H9 (cell line): ENCODE measurements at regions not wholly inside any gene's neighbourhood (a gene's known extent, or its start where the extent isn't known, plus 50 kb on each side); places are given as distances from the start of the nearest gene placed in this dataset.

Experiments
- DNase-seq: peaks from one replicate; pipeline ENCODE4 v3.0.0-alpha.2; 2017
- H2AFZ ChIP-seq: one replicate; pipeline ENCODE4 v1.6.1; 2013; ENCODE audit warnings: mild to moderate bottlenecking, low read length, control low read depth, moderate library complexity
- H2AK5ac ChIP-seq: 2 replicates; pipeline ENCODE4 v1.6.1; 2013; ENCODE audit warnings: low read length, control low read depth, mixed read lengths; ENCODE audit not compliant: insufficient read length
- H2BK120ac ChIP-seq: one replicate; pipeline ENCODE4 v1.6.1; 2013; ENCODE audit warnings: low read depth, mild to moderate bottlenecking, low read length, control low read depth, inconsistent platforms; ENCODE audit not compliant: poor library complexity, severe bottlenecking
- H2BK12ac ChIP-seq: 2 replicates; pipeline ENCODE4 v1.6.1; 2013; ENCODE audit warnings: low read length, control low read depth, mixed read lengths, low read depth; ENCODE audit not compliant: insufficient read length
- H2BK15ac ChIP-seq: 2 replicates; pipeline ENCODE4 v1.6.1; 2013; ENCODE audit warnings: low read depth, low read length, control low read depth
- H2BK20ac ChIP-seq: one replicate; pipeline ENCODE4 v1.6.1; 2013; ENCODE audit warnings: low read depth, mild to moderate bottlenecking, low read length, control low read depth, inconsistent platforms; ENCODE audit not compliant: poor library complexity, severe bottlenecking
- H2BK5ac ChIP-seq: 2 replicates; pipeline ENCODE4 v1.6.1; 2013; ENCODE audit warnings: low read length, control low read depth, mixed read lengths; ENCODE audit not compliant: insufficient read length
- H3K14ac ChIP-seq: 2 replicates; pipeline ENCODE4 v1.6.1; 2013; ENCODE audit warnings: low read length, control low read depth; ENCODE audit not compliant: insufficient read depth
- H3K18ac ChIP-seq: 2 replicates; pipeline ENCODE4 v1.6.1; 2013; ENCODE audit warnings: low read depth, mild to moderate bottlenecking, mixed read lengths, low read length, control low read depth; ENCODE audit not compliant: insufficient read length
- H3K23ac ChIP-seq: 2 replicates; pipeline ENCODE4 v1.6.1; 2013; ENCODE audit warnings: low read length, control low read depth, mixed read lengths, low read depth; ENCODE audit not compliant: insufficient read length
- H3K23me2 ChIP-seq: 2 replicates; pipeline ENCODE4 v1.6.1; 2013; ENCODE audit warnings: low read depth, mild to moderate bottlenecking, mixed read lengths, low read length, control low read depth; ENCODE audit not compliant: insufficient read length, poor library complexity, severe bottlenecking
- H3K27ac ChIP-seq: 2 replicates; pipeline ENCODE4 v1.5.1; 2013; ENCODE audit warnings: low read length, control low read depth, mixed read lengths, low read depth; ENCODE audit not compliant: insufficient read length
- H3K27me3 ChIP-seq: 2 replicates; pipeline ENCODE4 v1.6.1; 2013; ENCODE audit warnings: low read length, control low read depth, inconsistent platforms; ENCODE audit not compliant: insufficient read depth
- H3K4ac ChIP-seq: 2 replicates; pipeline ENCODE4 v1.6.1; 2013; ENCODE audit warnings: low read depth, mild to moderate bottlenecking, control low read depth, inconsistent platforms, low read length, moderate library complexity
- H3K4me1 ChIP-seq: 2 replicates; pipeline ENCODE4 v1.6.1; 2013; ENCODE audit warnings: low read length, control low read depth, inconsistent platforms; ENCODE audit not compliant: insufficient read depth
- H3K4me2 ChIP-seq: 2 replicates; pipeline ENCODE4 v1.6.1; 2013; ENCODE audit warnings: low read length, control low read depth, mixed read lengths; ENCODE audit not compliant: insufficient read length, insufficient read depth
- H3K56ac ChIP-seq: 2 replicates; pipeline ENCODE4 v1.6.1; 2013; ENCODE audit warnings: low read depth, mild to moderate bottlenecking, mixed read lengths, low read length, control low read depth; ENCODE audit not compliant: insufficient read length
- H3K79me1 ChIP-seq: 2 replicates; pipeline ENCODE4 v1.6.1; 2013; ENCODE audit warnings: low read depth, mild to moderate bottlenecking, moderate library complexity, low read length, control low read depth, inconsistent platforms; ENCODE audit not compliant: insufficient read depth, poor library complexity, severe bottlenecking
- H3K79me2 ChIP-seq: 2 replicates; pipeline ENCODE4 v1.6.1; 2013; ENCODE audit warnings: low read length, control low read depth, inconsistent platforms; ENCODE audit not compliant: insufficient read depth
- H3K9ac ChIP-seq: 2 replicates; pipeline ENCODE4 v1.6.1; 2013; ENCODE audit warnings: low read length, control low read depth, mixed read lengths; ENCODE audit not compliant: insufficient read length; ENCODE audit errors: extremely low read depth
- H3K9me3 ChIP-seq: one replicate; pipeline ENCODE4 v1.6.1; 2013; ENCODE audit warnings: low read depth, low read length, inconsistent platforms; ENCODE audit not compliant: control insufficient read depth
- H3T11ph ChIP-seq: one replicate; pipeline ENCODE4 v1.6.1; 2013; ENCODE audit warnings: mild to moderate bottlenecking, low read length, control low read depth, inconsistent platforms
- H4K20me1 ChIP-seq: one replicate; pipeline ENCODE4 v1.6.1; 2013; ENCODE audit not compliant: control insufficient read depth, insufficient read length, insufficient read depth
- H4K5ac ChIP-seq: 2 replicates; pipeline ENCODE4 v1.6.1; 2013; ENCODE audit warnings: low read depth, mild to moderate bottlenecking, mixed read lengths, low read length, control low read depth; ENCODE audit not compliant: insufficient read length
- H4K8ac ChIP-seq: replicated peaks from 2 replicates; pipeline ENCODE4 v1.6.1; 2013; ENCODE audit warnings: low read length, control low read depth, mixed read lengths, low read depth; ENCODE audit not compliant: insufficient read length
- H4K91ac ChIP-seq: 2 replicates; pipeline ENCODE4 v1.6.1; 2013; ENCODE audit warnings: low read depth, mild to moderate bottlenecking, moderate library complexity, mixed read lengths, low read length, control low read depth; ENCODE audit not compliant: insufficient read length
- H3K27ac Mint-ChIP-seq, 3 experiments: 2 replicates in 2 of 3; 3 replicates in 1 of 3; pipeline ENCODE4 v1.8.0; 2020 to 2021; ENCODE audit warnings: mixed read lengths in 3 of 3, mild to moderate bottlenecking in 1 of 3, moderate library complexity in 1 of 3
- H3K27me3 Mint-ChIP-seq: 2 replicates; pipeline ENCODE4 v1.8.0; 2021; ENCODE audit warnings: low read depth, mild to moderate bottlenecking, moderate library complexity, mixed read lengths
- H3K36me3 Mint-ChIP-seq, 3 experiments: 2 replicates in 2 of 3; 3 replicates in 1 of 3; pipeline ENCODE4 v1.8.0; 2020 to 2021; ENCODE audit warnings: low read depth in 3 of 3, mixed read lengths in 3 of 3; ENCODE audit not compliant: insufficient read depth in 1 of 3
- H3K4me1 Mint-ChIP-seq, 2 experiments: 2 replicates each; pipeline ENCODE4 v1.8.0; 2020; ENCODE audit warnings: mixed read lengths in 2 of 2
- H3K4me3 Mint-ChIP-seq, 2 experiments: 2 replicates in 1 of 2; 3 replicates in 1 of 2; pipeline ENCODE4 v1.8.0; 2020 to 2021; ENCODE audit warnings: mild to moderate bottlenecking in 2 of 2, mixed read lengths in 2 of 2, moderate library complexity in 1 of 2
- H3K9me3 Mint-ChIP-seq, 2 experiments: 2 replicates in 1 of 2; 3 replicates in 1 of 2; pipeline ENCODE4 v1.8.0; 2020; ENCODE audit warnings: mild to moderate bottlenecking in 2 of 2, mixed read lengths in 2 of 2, moderate library complexity in 1 of 2
- WGBS: extraction: QIAGEN DNeasy Blood & Tissue Kit; methylation state at CpG from one replicate; pipeline ENCODE4 v1.1.7; 2013; ENCODE audit warnings: missing lambda C conversion rate, low lambda C conversion rate, mixed read lengths; ENCODE audit not compliant: insufficient read length; ENCODE audit errors: extremely low coverage; 5-methylcytosine and 5-hydroxymethylcytosine counted together
- TF ChIP-seq, protein P1 (sequence below): fragments of 200-600 bp; sonication (generic); conservative IDR thresholded peaks from 3 replicates; pipeline ENCODE4 v1.8.0; 2021; ENCODE audit warnings: antibody characterized with exemption, mild to moderate bottlenecking

DNA sequence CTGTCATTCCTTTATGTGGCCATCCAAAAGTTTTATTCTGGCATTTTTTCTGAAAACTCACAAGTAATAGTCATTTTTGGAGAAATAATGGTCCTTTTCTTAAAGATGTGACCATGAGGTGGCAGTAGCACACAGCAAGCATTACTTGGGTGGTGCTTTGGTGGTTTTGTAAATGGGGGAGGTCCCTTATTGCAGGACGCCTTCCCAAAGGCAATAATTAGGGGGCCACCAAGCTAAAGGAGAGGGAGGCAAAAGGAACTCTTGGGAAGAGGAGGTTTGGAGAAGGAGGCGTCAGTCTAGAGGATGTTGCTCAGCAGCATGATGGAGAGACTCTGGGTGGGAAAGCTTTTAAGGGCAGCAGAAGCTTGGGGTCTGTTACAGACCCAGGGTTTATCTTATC is 422.6 kb upstream of the MMS22L start:
- H4K5ac ChIP-seq = no peak overlapping the region
- H2BK120ac ChIP-seq = no peak overlapping the region
- DNase-seq = peak; percentile 45
- Mint-ChIP-seq H3K36me3 (no peaks in the 10 kb centered on the region), H3K27ac (peak overlapping the region in 2 of 3 experiments; percentile 28 to 81; a peak in 3 of 7 replicates), H3K9me3 (no peaks in the 10 kb centered on the region), H3K4me1 (peaks cover 10 to 13% of the 10 kb centered on the region in 2 experiments), H3K27me3 (no peaks in the 10 kb centered on the region), H3K4me3 (no peak overlapping the region)
- H2BK15ac ChIP-seq = no peak overlapping the region
- H4K8ac ChIP-seq = no peak overlapping the region
- no peak overlapping the region for H2BK20ac ChIP-seq
- peaks cover 2% of the 10 kb centered on the region; the same call in 1 of the 2 replicates for H3K4me1 ChIP-seq
- TF ChIP-seq, protein P1, sequence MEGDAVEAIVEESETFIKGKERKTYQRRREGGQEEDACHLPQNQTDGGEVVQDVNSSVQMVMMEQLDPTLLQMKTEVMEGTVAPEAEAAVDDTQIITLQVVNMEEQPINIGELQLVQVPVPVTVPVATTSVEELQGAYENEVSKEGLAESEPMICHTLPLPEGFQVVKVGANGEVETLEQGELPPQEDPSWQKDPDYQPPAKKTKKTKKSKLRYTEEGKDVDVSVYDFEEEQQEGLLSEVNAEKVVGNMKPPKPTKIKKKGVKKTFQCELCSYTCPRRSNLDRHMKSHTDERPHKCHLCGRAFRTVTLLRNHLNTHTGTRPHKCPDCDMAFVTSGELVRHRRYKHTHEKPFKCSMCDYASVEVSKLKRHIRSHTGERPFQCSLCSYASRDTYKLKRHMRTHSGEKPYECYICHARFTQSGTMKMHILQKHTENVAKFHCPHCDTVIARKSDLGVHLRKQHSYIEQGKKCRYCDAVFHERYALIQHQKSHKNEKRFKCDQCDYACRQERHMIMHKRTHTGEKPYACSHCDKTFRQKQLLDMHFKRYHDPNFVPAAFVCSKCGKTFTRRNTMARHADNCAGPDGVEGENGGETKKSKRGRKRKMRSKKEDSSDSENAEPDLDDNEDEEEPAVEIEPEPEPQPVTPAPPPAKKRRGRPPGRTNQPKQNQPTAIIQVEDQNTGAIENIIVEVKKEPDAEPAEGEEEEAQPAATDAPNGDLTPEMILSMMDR = peak; percentile 85
- H4K91ac ChIP-seq = no peak overlapping the region
- H3K23me2 ChIP-seq = no peaks in the 10 kb centered on the region
- H3K56ac ChIP-seq = no peak overlapping the region
- H3K27me3 ChIP-seq = no peaks in the 10 kb centered on the region
- no peak overlapping the region for H3K9ac ChIP-seq
- no peaks in the 10 kb centered on the region for H4K20me1 ChIP-seq
- no peak overlapping the region for H3K23ac ChIP-seq
- no peak overlapping the region for H3K4ac ChIP-seq
- no peak overlapping the region for H2BK12ac ChIP-seq
- no peak overlapping the region for H3K4me2 ChIP-seq
- H3K27ac ChIP-seq = no peak overlapping the region
- no CpG with 5 or more reads among the region's 2 CpGs for WGBS
- H2AFZ ChIP-seq = peak overlapping the region; percentile 83
- H3K9me3 ChIP-seq = no peaks in the 10 kb centered on the region
- H3K14ac ChIP-seq = no peak overlapping the region
- H2AK5ac ChIP-seq = no peak overlapping the region
- H3T11ph ChIP-seq = no peak overlapping the region
- H3K79me1 ChIP-seq = no peaks in the 10 kb centered on the region
- no peak overlapping the region for H2BK5ac ChIP-seq
- H3K18ac ChIP-seq = no peak overlapping the region
- no peaks in the 10 kb centered on the region for H3K79me2 ChIP-seq
